Skin epidermis (tissue), 12 donors: ENCODE measurements at regions not wholly inside any gene's neighbourhood (a gene's known extent, or its start where the extent isn't known, plus 50 kb on each side); places are given as distances from the start of the nearest gene placed in this dataset.

Experiments used
- H3K27ac ChIP-seq, 21 experiments: fragments of 200-600 bp; sonication (generic) in 11 of 21; one replicate each; pipeline ENCODE4 v1.5.0; 2020; ENCODE audit warnings: mild to moderate bottlenecking in 3 of 21, inconsistent platforms in 2 of 21, moderate library complexity in 2 of 21
- H3K4me3 ChIP-seq, 7 experiments: fragments of 200-600 bp; sonication (generic) in 2 of 7; one replicate each; pipeline ENCODE4 v1.5.0; 2020; ENCODE audit warnings: inconsistent platforms in 2 of 7, mild to moderate bottlenecking in 2 of 7, moderate library complexity in 1 of 7

DNA sequence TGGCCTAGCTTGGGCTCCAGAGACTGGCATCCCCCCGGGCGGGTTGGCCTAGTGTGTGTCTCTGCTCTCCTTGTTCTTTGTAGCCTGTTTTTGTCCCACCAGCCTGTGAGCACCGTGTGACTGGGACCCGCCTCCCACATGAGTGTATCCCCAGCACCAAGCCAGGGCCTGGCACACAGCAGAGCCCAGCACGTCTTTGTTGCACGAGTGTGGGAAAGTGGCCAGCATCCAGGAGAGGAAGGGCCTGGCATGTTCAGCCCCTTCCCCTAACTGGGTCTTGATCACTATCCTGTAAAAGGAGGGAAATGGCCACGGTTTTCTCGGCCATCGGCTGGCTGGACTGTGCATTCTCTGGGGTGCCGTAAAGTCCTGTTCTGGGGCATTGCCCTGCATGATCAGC lies 290.1 kb downstream of the BMP7 start:
- no peak overlapping the region for H3K4me3 ChIP-seq
- H3K27ac ChIP-seq = peak overlapping the region in 1 of 21 experiments; percentile 24

DNA sequence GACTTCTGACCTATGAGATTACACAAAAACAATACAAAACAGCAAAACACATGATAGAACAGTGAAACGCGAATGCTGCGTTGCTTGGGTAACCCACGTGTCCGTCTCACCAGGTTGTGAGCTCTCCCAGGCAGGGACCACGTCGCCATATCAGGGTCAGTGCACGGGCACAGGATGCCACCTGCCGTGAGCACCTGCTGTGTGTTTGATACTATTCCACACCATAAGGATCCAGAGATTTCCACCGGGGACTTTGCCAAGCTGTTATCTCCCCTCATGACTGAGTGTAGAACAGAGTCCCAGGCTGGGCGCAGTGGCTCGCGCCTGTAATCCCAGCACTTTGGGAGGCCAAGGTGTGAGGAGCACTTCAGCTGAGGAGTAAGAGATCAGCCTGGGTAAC lies 288.0 kb downstream of the BMP7 start:
- no peak overlapping the region for H3K27ac ChIP-seq
- no peak overlapping the region for H3K4me3 ChIP-seq

DNA sequence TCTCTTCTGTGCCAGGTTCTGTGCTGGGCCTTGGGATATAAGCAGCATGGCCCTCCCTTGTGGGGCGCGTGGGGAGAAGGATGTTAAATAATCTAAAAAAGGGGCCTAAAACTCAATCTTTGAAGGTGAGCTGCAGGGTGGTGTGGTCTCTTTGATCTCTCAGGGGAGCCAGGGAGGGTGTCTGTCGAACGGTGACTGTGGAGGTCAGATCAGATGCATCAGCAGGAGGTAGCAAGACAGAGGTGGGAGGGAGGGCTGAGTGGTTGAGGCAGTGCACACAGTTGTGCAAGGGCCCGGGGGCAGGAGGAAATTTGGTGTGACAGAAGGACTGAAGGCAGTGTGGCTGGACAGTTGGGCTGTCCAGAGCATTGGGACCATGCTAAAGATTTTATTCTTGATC lies 287.3 kb downstream of the BMP7 start:
- H3K4me3 ChIP-seq = no peak overlapping the region
- H3K27ac ChIP-seq = no peak overlapping the region

DNA sequence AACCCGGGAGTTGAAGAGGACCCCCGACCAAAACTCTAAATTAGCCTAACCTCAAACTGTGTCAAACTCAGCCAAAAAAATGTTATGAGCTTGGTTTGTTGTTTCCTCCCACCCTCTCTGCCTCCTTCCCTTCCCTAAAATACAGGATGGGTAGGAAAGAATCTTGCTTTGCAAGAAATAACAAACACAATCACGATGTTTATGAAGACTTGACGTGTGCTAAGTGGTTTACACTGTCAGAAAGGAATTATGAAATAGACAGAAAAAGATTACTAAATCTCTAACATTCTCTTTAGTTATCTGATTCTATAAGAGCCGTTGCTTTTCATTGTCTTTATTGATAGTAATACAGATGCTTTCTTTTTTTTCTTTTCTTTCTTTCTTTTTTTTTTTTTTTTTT lies 285.1 kb downstream of the BMP7 start:
- H3K4me3 ChIP-seq = no peak overlapping the region
- no peak overlapping the region for H3K27ac ChIP-seq

DNA sequence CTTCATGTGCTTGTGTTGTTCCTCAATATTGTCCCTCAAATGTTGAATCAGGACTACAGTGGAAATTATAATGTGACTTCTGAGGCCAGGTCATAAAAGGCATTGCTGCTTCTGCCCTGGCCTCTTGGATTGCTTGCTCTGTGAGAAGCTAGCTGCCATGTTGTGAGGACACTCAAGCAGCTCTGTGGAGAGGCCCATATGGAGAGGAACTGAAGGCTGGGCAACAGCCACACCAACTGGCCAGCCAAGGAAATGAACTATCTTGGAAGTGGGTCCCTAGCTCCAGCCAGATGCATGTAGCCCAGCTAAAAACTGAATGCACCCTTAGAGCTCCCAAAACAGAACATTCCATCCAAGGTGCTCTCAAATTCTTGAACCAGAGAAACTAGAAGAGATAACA lies 282.6 kb downstream of the BMP7 start:
- H3K27ac ChIP-seq = no peak overlapping the region
- no peak overlapping the region for H3K4me3 ChIP-seq

DNA sequence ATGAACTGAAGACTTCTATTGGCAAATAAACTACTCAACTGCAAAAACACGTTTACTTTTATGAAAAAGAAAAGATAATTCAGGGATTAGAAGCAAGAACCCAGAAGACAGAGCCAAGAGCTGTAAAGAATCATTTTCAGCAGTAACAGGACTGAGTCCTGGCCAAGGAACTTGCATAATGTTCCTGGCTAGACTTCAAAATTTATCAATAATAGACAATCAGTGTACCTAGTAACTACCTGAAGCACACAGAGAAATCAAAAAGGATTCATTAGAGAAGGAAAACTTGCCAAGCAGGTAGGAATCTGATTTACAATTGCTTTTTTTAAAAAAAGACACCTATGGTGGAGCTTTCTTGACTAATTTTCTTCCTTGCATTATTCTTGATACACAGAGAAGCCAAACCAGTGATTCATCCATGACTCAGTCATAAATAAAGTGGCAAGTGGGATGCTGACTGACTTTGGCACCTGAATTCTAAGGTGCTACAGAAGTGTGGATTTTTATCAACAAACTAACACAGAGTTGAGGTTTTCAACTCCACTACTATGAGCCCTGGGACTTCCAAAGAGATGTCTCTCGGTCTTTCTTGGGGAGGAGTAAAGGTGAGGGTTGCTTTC lies 281.3 kb downstream of the BMP7 start:
- no peak overlapping the region for H3K4me3 ChIP-seq
- H3K27ac ChIP-seq = no peak overlapping the region

DNA sequence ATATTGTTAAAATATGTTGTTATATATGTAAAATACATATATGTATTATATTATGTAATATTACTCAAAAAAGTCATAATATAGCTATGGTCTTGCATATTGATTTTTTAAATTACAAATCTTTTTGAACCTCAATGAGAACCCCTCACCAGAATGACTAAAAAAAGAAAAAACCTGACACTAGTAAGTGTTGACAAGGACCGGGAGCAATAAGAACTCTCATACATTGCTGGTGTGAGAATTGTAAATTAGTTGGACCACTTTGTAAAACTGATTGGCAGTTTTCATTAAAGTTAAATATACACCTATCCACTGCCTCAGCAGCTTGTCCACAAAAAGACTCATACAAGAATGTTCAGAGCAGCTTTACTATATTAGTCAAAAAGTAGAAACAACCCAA lies 280.0 kb downstream of the BMP7 start:
- Histone ChIP-seq H3K4me3 (no peak overlapping the region), H3K27ac (no peak overlapping the region)

DNA sequence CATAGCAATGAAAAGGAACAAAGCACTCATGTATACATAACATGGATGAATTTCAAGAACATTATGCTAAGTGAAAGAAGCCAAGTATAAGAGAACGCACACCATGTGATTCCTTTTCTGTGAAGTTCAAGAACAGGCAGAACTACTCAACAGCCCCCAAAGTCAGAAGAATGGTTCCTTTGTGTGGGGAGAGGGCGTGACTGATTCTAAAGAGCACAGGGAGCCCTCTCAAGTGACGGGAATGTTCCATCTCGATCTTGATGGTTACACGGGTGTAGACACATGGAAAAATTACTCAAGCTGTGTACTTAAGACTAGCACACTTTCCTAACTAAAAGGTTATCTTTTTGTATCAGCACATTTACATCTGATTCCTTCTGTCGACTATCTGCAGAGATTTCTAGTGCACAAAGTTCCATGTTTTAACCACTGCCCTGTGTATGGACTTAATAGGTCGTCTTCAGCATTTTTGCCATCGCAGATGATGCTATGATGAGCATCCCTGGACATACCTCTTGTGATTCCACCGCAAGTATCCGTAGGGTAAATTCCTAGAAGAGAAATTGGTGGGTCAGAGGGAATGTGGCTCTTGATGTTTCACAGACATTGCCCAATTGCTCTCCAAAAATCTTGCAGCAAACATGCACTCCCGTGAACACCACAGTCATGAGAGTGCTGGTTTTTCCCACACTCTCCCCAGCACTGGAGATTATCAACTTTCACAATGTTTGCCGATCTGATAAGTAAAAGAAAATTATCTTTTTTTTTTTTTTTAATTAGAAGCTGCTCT lies 279.3 kb downstream of the BMP7 start:
- H3K27ac ChIP-seq = peak overlapping the region in 1 of 21 experiments; percentile 3
- no peak overlapping the region for H3K4me3 ChIP-seq

DNA sequence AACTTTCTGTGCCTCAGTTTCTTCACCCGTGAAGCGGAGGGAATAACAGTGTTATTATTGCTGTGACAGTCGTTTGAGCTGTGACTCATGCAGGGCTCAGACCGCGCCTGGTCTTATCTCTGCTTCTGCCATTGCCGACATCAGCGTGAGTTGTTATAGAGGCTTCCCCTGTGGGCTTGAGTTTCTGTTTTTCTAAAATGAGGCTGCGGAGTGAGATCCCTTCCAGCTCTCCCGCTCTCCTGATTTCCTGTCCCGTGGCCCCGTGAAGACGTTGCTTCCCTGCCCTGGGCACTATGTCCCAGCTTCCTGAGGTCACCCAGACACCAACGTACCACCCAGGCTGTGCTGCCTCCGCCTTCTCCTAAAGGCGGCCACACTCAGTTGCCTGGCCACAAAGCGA lies 278.5 kb downstream of the BMP7 start:
- no peak overlapping the region for H3K4me3 ChIP-seq

DNA sequence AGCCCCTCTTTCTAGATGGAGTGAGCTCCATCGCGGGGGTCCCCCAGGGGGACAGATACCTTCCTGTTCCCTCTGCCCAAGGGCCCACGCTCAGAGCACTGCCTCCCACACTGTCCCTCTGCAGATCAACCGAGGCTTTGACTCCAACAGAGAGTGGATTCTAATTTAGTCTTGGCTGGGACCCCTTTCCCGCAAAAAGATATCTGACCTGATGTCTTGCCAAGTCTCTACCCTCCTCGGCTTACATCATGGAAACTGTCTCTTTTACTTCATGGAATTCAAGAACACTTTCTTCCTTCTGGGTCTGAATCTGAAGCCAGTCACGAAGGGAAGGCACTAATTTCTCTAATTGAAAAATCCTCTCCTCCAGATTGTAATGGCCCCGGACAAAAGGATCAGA lies 278.0 kb downstream of the BMP7 start:
- peak overlapping the region in 2 of 21 experiments; percentile 3 to 14 for H3K27ac ChIP-seq
- no peak overlapping the region for H3K4me3 ChIP-seq

More for the DNA sequence above, 278.5 kb downstream of the BMP7 start:
- H3K27ac ChIP-seq = peak overlapping the region in 2 of 21 experiments; percentile 3 to 14

DNA sequence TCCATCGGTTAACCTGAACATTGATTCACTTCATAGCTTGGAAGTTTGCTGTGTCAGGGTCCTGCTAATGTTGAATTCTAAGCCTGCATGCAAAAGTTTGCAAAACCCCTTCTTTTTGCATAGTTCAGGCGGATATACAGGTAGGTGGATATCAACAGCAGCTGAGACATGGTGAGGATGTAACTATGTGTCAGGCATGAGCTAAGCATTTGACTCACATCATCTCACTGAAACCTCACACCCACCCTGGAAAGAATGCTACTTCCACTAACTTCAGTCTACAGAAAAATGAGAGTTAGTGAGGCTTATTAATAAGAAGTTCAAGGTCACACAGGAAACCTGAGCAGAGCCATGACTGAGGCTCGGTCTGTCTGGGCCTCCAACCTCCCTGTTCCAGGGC lies 276.9 kb downstream of the BMP7 start:
- H3K27ac ChIP-seq = no peak overlapping the region
- no peak overlapping the region for H3K4me3 ChIP-seq

DNA sequence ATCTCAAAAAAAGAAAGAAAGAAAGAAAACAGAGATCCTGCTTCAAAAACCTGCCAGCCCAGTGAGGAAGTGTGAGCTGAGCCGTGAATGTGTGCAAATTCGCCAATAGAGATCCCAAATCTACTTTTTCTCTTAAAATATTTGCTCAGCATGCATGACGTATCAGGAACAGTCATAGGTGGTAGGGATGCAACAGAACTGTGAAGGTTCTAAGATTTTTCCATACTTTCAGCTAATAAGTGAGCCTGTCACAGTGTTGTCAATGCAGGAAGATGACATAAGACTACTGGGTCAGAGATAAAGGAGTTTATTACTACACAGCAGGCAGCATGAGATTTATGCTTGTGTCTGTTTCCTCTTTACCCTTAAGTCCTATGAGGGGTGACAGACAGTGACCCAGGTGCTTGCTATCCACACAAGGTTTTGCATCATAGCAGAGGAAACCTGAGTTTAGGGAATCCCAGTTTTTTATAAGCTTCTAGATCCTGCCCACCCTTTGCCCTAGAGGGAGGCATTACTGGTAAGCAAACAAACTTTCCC lies 273.4 kb downstream of the BMP7 start:
- Histone ChIP-seq H3K4me3 (no peak overlapping the region), H3K27ac (no peak overlapping the region)

DNA sequence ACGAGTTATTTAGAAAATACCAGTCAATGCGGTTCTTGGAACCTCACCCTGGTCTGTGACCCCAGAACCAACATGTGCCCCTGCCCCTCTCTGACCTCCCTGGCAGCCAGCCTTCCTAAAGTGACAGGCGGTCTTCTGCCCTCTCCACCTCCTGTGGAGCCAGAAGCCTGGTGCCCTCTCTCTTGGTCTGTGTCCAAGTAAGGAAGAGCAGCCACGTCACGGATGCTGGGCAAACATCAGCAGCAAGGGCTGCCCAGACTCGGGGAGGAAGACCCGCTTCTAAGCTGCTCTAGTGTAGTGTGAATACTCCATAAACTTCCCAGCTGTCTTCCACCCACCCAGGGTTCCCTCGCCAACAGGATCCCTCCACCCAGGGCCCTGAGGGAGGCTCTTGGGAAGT lies 272.4 kb downstream of the BMP7 start:
- Histone ChIP-seq H3K27ac (no peak overlapping the region), H3K4me3 (no peak overlapping the region)

DNA sequence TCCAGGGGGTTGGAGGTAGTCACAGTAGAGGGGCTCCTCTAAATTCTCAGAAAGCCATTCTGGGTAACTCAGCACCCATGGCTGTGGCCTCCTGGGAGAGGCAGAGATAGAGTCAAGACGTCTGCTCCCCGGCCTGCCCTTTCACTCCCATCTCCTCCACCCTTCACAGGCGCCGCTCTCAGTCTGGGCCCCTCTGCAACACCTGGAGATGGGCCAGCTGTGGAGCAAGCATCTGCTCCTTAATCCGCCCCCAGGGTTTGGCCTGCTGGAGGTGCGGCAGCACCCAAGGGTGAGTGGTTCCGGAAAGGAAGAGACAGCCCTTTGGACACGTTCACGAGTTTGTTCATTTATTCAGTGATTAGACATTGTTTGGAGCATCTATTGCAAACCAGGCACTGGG lies 271.3 kb downstream of the BMP7 start:
- H3K4me3 ChIP-seq = no peak overlapping the region
- peak overlapping the region in 6 of 21 experiments; percentile 22 to 72 (median 32) for H3K27ac ChIP-seq

DNA sequence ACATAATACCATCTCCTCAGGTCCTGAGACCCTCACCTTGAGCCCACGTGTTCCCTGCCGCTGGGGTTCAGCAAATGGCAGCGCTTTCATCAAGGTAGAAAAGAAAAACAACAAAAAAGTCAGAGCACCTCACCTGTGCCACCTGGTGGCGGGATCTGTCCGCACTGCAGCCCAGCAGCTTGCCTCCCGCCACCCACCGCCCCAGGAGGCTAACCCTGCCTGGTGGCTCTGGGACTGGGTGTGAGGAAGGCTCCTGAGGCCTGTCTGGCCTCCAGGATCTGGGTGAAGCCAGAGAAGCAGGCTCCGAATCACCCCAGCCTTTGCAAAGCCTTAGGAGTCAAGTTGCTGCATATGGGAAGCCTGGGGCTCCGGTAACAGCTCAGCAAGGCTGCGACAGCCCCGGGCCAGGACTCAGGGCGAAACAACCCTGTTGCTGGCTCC lies 270.8 kb downstream of the BMP7 start:
- Histone ChIP-seq H3K4me3 (no peak overlapping the region), H3K27ac (peak overlapping the region in 10 of 21 experiments; percentile 22 to 72 (median 38))

DNA sequence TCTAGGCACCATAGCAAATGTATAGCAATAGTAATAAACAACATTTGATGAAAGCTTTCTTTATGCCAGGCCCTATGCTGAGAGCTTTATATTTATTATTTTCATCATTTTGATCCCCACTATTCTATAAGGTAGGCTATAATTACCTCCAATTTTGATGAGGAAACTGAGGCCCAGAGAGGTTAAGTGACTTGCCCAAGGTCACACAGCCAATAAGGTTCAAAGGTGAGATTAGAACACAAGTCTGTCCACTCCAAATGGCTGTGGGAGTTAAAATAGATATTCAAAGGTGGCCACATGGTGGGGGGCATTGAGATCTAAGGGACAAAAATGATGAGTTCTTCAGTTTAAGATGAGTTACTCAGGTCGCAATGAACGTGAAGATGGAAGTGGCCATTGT lies 269.9 kb downstream of the BMP7 start:
- no peak overlapping the region for H3K4me3 ChIP-seq

DNA sequence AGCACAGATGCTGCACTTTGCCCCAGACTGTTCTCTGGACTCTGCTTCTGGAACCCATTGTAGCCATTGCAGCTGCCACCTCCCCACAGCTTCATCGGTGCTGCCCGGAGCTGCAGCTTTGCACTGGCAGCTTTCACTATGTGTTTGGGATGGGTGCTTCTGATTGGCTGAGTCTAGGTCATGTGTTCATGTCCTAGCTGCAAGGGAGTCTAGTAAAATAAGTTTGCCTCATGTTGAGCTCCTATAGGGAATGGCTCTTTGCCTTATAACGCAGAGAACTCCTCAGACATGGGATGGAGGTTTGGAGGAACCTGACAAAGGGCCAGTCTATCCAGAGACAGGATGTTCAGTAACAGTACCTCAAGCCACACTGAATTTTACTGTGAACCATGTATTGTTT lies 268.0 kb downstream of the BMP7 start:
- H3K27ac ChIP-seq = no peak overlapping the region
- H3K4me3 ChIP-seq = no peak overlapping the region

More for the DNA sequence above, 269.9 kb downstream of the BMP7 start:
- no peak overlapping the region for H3K27ac ChIP-seq

DNA sequence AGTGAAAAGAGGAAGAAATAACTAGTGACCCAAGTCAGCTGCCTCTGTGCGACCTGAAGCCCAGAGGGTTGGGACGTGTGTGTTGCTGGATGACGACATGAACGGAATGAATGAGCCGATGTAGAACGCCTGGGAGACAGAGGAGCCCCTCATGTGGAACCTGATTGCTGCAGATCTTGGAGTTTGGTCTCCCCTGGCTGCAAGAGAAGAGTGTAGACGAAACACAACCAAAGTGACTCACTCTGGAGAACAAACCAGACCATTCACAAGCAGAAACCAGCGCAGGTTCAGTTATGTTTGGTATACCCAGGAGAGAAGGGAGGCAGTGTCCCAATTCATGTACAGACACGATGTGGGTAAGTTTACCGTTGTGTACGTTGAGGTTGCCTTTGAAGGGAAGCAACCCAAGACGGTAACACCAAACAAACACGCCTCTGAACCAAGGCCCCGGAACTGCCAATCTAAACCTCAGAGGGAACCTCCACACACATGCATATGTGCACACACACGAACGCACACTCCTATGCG lies 265.9 kb downstream of the BMP7 start:
- H3K4me3 ChIP-seq = no peak overlapping the region
- H3K27ac ChIP-seq = peak overlapping the region in 8 of 21 experiments; percentile 5 to 85 (median 71)

DNA sequence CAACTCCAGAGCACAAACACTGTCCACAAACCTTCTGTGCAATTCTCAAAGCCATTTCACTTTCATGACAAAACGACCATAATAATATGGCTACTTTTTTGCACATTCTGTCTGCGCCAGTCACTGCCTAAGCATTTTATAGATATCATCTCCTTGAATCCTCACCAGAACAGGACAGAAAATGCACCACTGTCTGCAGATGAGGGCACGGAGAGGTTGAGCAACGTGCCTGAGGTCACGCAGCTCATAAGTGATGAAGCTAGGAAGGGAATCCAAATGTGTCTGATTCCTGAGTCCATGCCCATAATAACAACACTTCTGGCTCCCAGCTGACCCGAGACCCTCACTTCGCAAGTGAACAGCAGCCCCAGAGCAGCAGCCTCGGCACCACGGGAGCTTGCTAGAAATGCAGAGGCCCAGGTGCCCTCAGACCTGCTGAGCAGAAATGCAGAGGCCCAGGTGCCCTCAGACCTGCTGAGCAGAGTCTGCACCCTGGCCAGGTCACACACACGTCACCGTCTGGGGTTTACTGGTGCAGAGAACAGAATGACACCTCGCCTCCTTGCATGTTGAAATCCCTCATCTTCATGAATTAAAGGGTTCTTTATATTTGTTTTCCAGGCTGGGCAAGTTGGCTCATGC lies 265.2 kb downstream of the BMP7 start:
- H3K4me3 ChIP-seq = no peak overlapping the region
- H3K27ac ChIP-seq = peak overlapping the region in 8 of 21 experiments; percentile 2 to 82 (median 41)

DNA sequence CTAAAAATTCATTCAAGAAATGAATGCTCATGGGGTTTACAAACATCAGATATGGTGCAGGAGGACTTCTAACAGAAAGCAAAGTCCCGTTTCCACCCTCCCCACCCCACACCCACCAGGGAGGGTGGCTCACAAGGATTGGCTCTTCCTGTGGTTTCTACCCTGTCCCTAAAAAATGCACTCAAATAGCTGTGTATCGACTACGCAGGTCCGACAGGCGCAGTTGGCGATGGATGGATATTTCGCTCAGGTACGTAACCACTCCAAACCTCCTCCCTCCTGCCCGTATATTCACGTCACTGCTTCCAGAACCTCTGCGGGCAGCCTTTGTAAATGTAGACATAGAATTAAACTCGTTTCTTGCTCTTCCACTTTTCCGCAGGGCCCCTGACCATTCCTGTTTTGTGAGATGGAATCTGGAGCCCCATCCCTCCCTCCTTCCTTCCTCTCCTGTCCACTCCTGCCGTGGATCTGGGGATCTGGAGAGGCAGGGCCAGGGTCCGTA lies 264.3 kb downstream of the BMP7 start:
- H3K27ac ChIP-seq = peak overlapping the region in 1 of 21 experiments; percentile 42
- no peak overlapping the region for H3K4me3 ChIP-seq
